Smooth muscle cell of the brain vasculature (primary cell): ENCODE measurements at regions not wholly inside any gene's neighbourhood (a gene's known extent, or its start where the extent isn't known, plus 50 kb on each side); places are given as distances from the start of the nearest gene placed in this dataset.
"Not testable (repeated sequence)": the region's sequence is repeated elsewhere in the genome, so short reads cannot be mapped to it uniquely, and the experiment has no call there.

Experiments
- DNase-seq: peaks from one replicate; pipeline ENCODE4 v3.0.0-alpha.2; 2012; ENCODE audit warnings: low read depth, low spot score

DNA sequence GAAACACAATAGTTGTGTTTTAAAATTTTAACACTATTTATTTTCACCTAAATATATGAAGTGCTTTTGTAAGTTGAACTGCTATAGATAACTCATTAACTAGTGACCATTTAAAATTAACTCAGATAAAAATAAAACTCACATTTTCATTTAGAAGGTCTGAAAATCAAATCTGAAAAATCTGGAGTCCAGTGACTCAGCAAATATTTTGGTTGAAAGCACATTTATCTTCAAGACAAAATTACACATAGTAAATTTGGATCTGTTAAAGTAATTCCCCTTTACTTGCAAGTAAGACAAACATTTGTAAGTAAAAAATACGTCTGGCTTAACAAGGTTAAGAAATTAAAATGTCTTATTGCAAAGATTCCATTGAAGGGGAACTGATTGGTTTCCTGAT is 589.1 kb downstream of the TRIML1 start:
- DNase-seq, result no peak

DNA sequence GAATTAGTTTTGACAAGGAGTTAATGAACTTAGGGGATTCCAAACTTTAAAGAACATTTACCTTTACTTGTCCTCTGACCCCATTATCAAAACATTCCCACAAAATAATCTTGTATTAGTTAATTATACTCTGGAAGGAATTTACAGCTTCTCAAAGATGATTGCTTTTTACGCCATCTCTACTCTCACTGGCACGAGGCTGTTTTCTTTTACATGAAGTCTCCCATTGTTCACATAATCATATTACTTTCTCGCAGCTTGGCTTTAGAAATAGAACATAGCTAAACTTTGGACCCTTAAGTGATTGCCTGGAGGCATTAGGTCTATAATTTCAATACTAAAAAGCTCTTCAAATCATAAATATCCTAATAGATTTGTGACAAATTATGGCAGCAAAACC is 592.9 kb downstream of the TRIML1 start:
- DNase-seq, result no peak

DNA sequence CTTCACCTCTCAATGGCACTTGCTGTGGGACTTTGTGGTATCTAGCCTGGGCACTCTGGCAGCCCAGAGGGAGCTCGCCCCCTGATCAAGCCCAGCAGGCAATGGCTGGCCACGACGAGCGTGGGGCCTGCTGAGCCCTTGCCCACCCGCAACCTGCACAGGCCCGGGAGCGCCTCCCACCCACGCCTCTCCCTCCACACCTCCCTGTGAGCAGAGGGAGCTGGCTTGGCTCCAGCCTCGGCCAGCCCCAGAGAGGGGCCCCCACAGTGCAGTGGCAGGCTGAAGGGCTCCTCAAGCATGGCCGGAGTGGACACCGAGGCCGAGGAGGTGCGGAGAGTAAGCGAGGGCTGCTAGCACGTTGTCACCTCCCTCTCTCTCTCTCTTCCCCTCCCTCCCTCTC is 595.8 kb downstream of the TRIML1 start:
- no peak for DNase-seq

DNA sequence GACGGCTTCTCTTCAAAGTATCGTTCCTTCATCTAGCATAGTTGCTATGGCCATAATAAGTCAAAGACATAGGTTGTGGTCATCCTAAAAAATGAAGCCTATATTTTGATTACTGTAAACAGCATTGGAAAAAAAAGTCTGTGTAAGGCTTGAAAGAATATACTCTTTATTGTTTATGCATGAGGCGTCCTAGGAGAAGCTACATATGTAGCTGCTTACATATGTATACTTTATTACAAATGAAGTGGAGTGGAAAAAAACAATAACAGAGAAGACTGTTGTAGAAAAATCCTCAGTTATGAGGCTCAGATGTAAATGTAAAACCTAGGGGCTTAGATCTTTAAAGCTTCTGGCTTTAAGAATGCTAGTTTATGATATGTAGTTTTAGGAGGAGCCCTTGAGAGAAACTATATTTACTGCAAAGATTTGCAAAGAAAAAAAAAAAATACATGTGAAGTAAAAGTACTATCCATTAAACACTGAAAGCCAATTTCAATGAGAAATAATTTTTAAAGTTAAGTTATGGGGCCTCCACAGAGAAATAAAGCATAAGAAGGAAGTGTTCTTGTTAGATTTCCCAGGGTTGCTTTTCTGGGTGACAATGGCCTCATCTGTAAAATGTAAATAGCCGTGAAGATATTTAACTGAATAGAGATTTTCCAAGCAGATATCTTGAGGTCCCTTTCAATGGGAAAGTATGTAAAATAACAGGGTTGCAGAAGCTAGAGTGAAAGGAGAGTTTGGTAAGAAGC is 598.2 kb downstream of the TRIML1 start:
- no peak for DNase-seq

DNA sequence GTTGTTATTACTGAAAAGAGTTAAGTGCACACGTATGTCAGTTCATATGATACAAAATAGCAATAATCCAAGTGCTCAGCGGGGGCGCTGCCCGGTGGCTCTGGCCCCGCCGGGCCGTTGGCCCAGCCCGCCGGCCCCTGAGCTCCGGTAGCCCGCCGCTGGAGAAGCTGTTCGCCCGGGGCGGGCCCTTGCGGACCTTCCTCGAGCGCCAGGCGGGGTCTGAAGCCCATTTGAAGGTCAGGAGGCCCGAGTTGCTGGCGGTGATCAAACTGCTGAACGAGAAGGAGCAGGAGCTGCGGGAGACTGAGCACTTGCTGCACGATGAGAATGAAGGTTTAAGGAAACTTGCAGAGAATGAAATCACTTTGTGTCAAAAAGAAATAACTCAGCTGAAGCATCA is 599.0 kb downstream of the TRIML1 start:
- DNase-seq, result not testable (repeated sequence)

DNA sequence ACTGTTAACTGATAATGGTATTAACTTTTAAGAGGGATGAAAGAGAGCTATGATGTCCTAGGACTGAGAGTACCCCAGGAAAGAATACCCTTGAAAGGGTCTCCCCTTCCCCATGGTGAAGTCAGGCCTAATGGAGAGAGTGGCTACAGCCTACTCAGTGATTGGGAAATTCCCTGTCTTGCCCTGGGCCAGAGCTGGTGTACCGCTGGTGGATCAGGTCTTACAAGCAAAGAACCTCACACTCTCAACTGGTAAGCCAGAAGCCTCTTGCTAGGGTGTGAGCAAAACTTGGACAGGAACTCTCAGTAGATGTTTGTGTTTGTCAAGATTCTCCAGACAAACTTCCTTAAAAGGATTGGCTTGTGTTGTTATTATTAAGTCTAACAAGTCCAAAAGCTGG is 600.9 kb downstream of the TRIML1 start:
- not testable (repeated sequence) for DNase-seq

DNA sequence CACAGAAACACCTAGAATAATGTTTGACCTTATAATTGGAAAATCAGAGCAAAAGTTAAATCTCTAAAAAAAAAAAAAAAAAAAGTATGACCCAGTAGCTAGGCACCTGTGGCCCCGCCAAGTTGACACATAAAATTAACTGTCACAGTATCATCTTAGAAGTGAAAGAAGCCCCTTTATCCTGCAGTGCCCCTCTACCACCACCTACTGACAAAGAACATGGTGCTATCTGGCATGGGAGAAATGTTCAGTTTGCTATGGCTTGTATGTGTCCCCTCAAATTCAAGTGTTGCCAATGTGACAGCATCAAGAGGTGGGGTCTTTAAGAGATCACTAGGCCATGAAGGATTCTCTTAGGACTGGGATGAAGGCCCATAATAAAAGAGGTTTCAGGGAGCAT is 601.5 kb downstream of the TRIML1 start:
- DNase-seq, result not testable (repeated sequence)

DNA sequence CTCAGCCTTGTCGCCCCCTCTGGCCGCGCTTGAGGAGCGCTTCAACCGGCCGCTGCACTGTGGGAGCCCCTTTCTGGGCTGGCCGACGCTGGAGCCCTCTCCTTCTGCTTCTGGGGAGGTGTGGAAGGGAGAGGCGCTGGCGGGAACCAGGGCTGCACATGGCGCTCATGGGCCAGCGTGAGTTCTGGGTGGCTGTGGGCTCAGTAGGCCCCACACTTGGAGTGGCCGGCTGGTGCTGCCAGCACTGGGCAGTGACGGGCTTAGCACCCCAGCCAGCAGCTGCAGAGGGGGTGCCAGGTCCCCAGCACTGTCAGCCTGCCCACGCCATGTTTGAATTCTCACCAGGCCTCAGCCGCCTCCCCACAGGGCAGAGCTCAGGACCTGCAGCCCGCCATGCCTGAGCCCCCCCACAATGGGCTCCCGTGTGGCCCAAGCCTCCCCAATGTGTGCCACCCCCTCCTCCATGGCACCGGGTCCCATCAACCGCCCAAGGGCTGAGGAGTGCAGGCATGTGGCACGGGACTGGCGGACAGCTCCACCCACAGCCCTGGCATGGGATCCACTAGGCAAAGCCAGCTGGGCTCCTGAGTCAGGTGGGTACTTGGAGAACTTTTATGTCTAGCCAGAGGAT is 615.2 kb downstream of the TRIML1 start:
- DNase-seq, result no peak

DNA sequence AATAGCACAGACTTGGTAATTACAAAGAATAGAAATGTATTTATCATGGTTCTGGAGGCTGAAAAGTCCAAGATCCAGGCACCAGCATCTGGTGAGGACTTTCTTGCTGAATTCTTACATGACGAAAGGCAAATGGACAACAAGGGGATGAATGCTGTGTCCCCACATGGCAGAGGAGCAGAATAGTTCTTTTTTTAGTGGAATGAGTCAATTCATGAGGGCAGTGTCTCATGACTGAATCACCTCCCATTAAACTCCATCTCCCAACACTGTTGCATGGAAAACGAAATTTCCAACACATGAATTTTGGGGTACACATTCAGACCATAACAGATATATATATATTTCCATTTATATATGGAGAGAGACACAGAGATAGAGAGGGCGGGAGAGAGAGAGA is 628.3 kb downstream of the TRIML1 start:
- no peak for DNase-seq

DNA sequence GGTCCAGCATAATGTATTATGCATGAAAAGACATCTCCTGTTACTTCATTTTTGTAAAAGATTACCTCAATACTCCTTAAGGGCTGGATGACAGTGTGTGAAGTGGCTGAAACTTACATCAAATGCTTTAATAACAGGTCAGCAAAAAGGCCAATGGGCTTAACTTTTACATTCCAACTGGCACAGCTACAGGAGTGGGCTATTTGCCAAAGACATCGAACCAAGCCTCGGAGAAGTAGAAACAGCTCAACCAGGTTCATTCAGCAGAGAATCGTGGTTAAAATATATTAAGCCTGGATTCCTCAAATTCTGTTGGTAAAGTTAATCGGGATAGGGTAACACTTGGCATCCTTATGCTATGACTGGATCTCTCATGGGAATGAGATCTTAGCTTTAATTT is 639.7 kb downstream of the TRIML1 start:
- DNase-seq, result no peak

DNA sequence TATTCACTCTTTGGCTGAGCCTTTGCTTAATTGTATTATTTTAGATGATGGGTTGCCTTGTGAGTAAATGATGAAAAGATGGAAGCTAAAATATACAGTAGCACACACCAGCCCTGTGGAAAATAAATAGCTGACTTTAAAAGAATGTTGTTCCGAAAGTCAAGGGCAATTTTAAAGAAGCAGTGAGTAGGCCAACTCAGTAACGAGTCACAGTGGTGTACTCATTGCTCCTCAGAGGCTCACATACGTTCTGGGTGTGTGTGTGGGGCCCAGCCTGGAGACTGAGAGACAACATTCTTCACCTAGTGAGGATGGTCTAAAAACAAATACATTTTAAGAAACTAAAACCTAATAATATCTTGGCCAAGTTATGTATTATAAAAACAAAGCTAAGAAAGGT is 640.3 kb downstream of the TRIML1 start:
- DNase-seq, result no peak

DNA sequence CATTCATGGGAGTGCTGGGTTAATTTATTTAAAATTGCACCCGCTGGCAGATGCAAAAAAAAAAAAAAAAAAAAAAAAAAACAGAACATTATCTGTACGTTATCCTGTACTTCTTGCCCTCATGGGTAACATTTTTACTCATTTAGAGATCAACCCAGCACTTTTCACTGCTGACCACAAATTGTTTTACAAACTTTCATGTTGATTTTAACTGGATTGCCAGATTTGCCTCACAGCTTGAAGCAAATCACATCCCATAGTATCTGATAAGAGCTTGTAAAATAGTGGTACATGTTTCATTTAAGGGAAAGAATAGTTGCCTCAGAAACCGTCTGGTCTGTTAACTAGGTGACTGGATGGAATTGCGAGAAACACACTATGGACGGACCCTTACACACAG is 640.8 kb downstream of the TRIML1 start:
- DNase-seq, result no peak

DNA sequence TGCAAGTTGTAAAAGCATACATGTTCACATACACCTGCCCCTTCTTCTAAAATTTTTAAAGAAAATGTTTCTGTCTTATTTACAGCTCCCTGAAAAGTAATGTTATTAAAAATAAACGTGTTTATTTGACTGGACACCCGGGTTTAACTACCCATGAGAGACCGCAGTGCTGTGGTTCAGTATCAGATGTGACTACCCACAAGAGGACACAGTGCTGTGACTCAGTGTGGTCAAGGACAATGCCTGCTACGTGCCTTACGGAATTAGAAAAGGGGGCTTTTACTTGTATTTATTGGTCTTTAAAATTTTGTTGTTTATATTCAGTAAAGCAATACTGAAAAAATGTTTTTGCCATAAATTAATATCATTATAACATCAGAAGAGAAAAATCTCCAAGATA is 641.4 kb downstream of the TRIML1 start:
- no peak for DNase-seq

DNA sequence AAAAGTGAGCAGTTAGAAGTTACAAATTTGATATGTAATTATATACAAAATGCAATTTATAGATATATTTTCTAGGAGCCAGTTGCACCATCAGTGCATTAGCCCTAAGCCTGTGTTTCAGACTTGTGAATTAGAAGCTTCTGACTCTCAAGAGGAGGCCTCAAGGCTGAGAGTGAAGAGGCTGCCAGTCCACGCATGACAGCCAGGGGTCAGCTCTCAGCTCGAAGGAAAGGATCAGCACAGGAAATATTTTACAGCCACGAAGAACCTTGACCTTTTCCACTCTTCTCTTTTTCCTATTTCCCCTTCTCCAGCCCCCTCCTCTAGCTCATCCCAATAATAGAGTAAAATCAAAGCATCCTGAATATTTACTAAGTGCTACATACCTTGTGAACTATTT is 642.4 kb downstream of the TRIML1 start:
- DNase-seq, result no peak

DNA sequence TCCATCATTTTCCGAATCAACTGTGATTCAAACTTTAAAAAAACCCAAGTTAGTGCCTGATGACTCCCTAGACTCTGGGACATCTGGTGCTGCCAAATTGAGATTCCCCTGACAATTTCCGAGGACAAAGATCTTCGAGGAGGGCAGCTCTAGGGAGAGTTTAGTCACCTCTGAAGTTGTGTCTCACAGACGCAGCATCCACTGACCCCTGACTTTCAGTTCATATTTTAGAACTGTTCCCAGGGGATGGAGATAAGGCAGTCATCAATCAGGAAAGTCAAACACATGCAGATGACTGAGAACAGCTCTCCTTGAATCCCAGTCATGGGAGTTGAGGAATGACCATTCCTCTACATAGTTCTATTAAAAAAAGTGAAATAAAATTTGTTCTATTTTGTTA is 643.9 kb downstream of the TRIML1 start:
- DNase-seq, result no peak

DNA sequence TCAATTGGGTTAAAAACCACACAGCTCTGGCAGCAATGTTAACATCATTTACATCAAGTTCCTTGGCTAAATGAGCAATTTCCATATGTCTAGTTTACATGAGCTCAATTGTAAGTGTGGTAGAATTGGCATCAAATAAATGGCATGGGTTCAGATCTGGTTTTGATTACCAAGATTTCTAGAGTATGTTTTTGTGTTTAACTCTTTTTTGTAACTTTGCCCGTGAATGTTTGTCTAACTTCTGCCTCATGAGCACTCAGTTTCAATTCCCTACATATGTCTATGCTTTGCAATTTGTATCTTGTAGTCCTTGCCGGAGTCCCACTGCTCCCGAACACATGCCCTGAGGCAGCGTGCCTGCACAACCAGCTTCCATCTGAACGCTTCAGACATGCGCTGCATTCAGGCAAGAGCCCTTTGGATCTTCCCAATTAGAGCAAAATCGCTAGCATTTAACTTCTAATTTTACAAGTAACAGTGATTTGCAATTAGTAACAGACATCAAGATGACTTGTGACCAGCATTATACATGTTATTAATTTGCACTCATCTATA is 644.4 kb downstream of the TRIML1 start:
- no peak for DNase-seq

DNA sequence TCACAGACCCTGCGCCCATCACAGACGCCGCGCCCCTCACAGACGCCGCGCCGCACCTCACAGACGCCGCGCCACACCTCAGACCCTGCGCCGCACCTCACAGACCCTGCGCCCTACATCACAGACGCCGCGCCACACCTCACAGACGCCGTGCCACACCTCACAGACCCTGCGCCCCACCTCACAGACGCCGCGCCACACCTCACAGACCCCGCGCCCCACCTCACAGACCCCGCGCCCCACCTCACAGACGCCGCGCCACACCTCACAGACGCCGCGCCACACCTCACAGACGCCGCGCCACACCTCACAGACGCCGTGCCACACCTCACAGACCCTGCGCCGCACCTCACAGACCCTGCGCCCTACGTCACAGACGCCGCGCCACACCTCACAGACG is 657.4 kb downstream of the TRIML1 start:
- DNase-seq, result not testable (repeated sequence)

DNA sequence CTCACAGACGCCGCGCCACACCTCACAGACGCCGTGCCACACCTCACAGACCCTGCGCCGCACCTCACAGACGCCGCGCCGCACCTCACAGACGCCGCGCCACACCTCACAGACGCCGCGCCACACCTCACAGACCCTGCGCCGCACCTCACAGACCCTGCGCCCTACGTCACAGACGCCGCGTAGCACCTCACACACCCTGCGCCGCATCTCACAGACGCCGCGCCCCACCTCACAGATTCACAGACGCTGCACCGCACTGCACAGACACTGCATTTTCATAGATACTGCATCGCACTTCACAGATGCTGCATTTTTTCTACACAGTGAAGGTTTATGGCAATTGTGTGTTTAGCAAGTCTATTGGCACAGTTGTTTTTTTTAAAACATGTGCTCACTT is 657.8 kb downstream of the TRIML1 start:
- not testable (repeated sequence) for DNase-seq

DNA sequence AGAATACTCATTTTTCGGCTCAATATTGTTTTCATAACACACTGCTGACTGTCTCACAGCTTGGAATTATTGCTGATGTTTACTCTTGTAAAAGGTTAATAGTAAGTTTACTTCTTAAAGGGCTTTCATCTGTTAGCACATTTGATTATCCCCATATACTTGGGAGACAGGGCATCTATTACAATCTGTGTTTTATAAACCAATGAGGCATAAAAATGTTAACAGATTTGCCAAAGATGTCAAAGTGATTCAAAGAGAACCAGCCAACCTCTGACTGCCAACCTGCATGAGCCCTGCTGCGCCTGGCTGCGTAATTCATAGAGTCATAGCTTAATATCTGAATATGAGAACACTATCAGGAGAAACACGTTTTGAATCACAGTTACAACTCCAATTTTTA is 665.6 kb downstream of the TRIML1 start:
- no peak for DNase-seq

DNA sequence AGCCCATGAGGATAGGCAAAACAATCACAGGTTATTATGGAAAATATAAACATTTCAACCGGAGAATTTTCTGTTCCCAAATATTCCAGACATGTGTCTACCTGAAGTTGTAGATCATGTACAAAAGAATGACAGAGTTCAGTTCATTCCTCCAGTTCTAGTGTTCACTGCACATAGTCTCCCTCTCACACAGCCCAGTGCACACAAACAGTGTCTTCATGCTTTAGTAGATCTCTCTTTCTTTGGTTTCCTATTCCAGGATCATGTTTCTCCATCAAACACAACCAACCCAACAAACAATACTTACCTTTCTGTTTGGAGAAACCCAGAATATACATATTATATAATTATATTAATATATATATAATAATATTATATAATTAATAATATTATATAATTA is 671.9 kb downstream of the TRIML1 start:
- DNase-seq, result no peak

DNA sequence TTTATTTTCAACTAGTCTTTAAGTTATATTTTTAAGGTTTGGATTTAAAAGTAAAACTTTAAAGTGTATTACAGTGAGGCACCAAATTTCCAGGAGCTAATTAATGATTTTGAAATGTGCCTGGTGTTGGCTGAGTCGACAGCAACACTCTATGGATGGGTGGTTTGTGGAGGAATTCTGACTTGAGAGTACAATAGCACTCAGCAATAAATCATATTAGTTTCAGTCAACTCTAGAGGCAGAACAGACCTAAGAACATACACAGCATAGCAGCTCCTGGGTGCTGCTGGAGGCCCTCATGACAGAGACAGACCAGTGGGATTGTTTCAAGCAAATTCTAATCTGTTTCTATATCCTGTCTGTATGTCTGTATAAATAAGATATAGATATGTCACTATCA is 673.4 kb downstream of the TRIML1 start:
- DNase-seq, result no peak

DNA sequence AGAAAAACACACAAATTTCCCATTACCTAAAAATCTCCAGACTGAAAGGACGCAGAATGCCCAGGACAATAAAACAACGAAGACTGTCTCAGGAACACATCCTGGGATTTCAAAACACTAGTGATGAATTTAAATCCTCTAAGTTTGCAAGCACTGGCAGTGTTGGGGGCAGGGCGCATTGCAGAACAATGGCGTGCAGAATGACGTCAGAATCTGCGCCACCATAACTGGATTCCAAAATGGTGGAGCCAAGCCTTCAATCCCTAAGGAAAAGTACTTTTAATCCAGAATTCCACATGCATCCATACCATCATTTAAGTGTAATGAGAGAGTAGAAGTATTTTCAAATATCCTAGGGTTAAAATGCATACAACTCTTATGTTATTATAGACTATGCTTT is 679.1 kb downstream of the TRIML1 start:
- no peak for DNase-seq

DNA sequence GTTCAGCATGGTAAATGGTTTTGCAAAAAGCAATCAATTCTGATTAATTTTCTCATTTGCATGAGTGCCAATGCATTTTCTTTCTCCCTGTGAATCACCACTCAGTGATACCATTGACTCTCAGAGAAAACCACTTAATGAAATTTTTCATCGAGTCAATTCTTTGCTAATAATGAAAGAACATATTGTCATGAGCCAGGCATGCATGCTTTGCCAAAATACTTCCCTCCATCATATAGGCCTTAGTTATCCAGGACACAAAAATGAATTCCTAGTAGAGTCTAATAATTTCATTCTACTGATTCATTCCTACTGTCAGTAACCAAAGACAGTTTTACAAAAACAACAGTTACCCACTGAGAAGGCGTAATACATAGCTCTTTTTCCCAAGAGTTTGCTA is 680.0 kb downstream of the TRIML1 start:
- DNase-seq, result no peak
